Calu3 (cell line): ENCODE measurements at regions not wholly inside any gene's neighbourhood (a gene's known extent, or its start where the extent isn't known, plus 50 kb on each side); places are given as distances from the start of the nearest gene placed in this dataset.

Source experiments
- BruUV-seq: library from RNA; stranded (reverse); fragments of 400-500 nt; replicated peaks from 2 replicates; lab custom pipeline; 2021; lab: Mats Ljungman, UMichigan
- CTCF ChIA-PET: fragments of 300-600 bp; sonication (Branson Sonifier 250); formaldehyde crosslinking; loops from one replicate; lab custom pipeline; 2022; ENCODE audit warnings: antibody characterized with exemption; lab: Charles Lee
- DNase-seq: peaks from one replicate; pipeline ENCODE4 v3.0.0; 2022
- H3K27ac Mint-ChIP-seq: one replicate; pipeline ENCODE4 v1.8.0; 2022; ENCODE audit warnings: mixed read lengths; ENCODE audit not compliant: unreplicated experiment
- H3K27me3 Mint-ChIP-seq: one replicate; pipeline ENCODE4 v1.8.0; 2022; ENCODE audit warnings: mixed read lengths; ENCODE audit not compliant: unreplicated experiment
- H3K36me3 Mint-ChIP-seq: one replicate; pipeline ENCODE4 v1.8.0; 2022; ENCODE audit warnings: mild to moderate bottlenecking, moderate library complexity, mixed read lengths; ENCODE audit not compliant: insufficient read depth, unreplicated experiment
- H3K4me1 Mint-ChIP-seq: one replicate; pipeline ENCODE4 v1.8.0; 2022; ENCODE audit warnings: mild to moderate bottlenecking, low read depth, mixed read lengths; ENCODE audit not compliant: unreplicated experiment
- H3K4me3 Mint-ChIP-seq: one replicate; pipeline ENCODE4 v1.8.0; 2022; ENCODE audit warnings: mild to moderate bottlenecking, low read depth, moderate library complexity, mixed read lengths; ENCODE audit not compliant: unreplicated experiment
- H3K9me3 Mint-ChIP-seq: one replicate; pipeline ENCODE4 v1.8.0; 2022; ENCODE audit warnings: low read depth, mixed read lengths; ENCODE audit not compliant: unreplicated experiment
- intact Hi-C: fragments of 100-400 bp; cut with micrococcal nuclease; formaldehyde crosslinking; loops from one replicate; pipeline ENCODE4 v1.10.0; 2022; ENCODE audit not compliant: unreplicated experiment
- TF ChIP-seq, protein P1 (sequence below): fragments of 200-600 bp; IDR thresholded peaks from one replicate; pipeline ENCODE4 v1.8.0; 2022; ENCODE audit warnings: antibody characterized with exemption; ENCODE audit not compliant: unreplicated experiment

DNA sequence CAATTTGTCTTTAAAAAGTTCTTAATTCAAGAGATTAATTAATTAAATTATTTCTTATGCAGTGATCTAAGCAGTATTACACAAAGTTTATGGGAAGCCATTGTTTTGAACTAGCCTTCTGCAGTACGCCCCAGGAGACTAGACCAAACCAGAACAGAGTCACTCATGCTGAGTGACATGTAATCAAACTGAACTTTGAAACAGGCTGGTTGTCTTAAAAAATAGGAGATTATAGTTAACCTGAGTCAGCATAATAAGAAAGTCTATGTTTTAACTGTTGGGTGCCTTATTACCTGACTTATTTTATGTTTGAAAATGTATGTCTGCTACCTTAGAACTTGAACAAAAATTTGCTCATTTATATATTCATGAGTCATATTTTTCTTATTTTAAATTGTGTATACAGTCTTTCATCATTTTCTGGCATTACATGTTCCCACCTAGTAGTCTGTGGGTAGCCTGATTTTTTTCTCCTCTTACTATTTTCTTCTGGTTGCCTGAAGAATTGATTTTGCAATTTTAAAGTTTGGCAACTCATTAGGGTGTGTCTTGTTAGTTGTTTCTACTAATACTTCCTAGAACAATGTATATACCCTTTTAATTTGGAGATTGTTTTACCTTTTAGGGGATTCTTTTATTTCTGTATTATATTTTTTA is 161.4 kb downstream of the AASDHPPT start:
- TF ChIP-seq, protein P1, sequence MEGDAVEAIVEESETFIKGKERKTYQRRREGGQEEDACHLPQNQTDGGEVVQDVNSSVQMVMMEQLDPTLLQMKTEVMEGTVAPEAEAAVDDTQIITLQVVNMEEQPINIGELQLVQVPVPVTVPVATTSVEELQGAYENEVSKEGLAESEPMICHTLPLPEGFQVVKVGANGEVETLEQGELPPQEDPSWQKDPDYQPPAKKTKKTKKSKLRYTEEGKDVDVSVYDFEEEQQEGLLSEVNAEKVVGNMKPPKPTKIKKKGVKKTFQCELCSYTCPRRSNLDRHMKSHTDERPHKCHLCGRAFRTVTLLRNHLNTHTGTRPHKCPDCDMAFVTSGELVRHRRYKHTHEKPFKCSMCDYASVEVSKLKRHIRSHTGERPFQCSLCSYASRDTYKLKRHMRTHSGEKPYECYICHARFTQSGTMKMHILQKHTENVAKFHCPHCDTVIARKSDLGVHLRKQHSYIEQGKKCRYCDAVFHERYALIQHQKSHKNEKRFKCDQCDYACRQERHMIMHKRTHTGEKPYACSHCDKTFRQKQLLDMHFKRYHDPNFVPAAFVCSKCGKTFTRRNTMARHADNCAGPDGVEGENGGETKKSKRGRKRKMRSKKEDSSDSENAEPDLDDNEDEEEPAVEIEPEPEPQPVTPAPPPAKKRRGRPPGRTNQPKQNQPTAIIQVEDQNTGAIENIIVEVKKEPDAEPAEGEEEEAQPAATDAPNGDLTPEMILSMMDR, result no peak
- BruUV-seq, result no TSS peak
- no peak for DNase-seq
- no peaks in the 10 kb centered on the region for H3K27me3 Mint-ChIP-seq
- no peak overlapping the region for H3K4me3 Mint-ChIP-seq
- no peaks in the 10 kb centered on the region for H3K4me1 Mint-ChIP-seq
- intact Hi-C loops, result no loop called here
- H3K9me3 Mint-ChIP-seq, result peaks cover 7% of the 10 kb centered on the region
- no peak overlapping the region for H3K27ac Mint-ChIP-seq
- H3K36me3 Mint-ChIP-seq, result no peaks in the 10 kb centered on the region
- CTCF ChIA-PET, result no interaction called here

DNA sequence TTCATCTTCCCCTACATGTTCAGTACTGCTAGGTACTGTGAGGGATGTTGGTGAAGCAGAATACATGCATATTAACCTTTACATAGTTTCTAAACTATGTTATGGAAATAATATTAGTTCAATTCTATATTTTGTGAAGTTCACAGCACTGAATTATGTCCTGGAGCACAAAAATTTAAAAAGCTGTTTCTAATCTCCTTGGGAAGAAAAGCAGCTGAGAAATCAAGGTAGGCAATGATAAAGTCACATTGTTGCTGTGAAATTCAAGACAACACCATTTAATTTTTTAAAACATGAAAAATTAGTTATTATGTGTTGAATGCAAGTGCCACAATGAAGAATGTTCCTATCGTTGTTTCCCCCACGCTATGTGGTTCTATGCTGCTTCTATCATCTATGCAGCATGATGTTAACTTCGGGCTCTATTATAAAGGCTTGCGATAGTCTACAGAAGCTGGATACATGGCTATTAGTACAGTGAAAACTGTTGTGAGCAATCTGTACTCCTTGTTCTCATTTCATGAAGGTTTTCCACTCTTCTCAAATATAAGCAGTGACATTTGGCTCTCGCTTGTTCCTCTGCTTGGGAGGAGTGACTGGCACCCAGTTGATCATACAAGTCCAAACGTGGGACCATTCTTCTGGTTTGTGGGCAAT is 164.3 kb downstream of the AASDHPPT start:
- CTCF ChIA-PET, result no interaction called here
- H3K9me3 Mint-ChIP-seq, result peaks cover 15% of the 10 kb centered on the region
- intact Hi-C loops, result no loop called here
- TF ChIP-seq, protein P1, result no peak
- no peaks in the 10 kb centered on the region for H3K36me3 Mint-ChIP-seq
- no peak overlapping the region for H3K27ac Mint-ChIP-seq
- DNase-seq, result no peak
- no peak overlapping the region for H3K4me3 Mint-ChIP-seq
- no TSS peak for BruUV-seq
- H3K27me3 Mint-ChIP-seq, result no peaks in the 10 kb centered on the region
- H3K4me1 Mint-ChIP-seq, result no peaks in the 10 kb centered on the region

DNA sequence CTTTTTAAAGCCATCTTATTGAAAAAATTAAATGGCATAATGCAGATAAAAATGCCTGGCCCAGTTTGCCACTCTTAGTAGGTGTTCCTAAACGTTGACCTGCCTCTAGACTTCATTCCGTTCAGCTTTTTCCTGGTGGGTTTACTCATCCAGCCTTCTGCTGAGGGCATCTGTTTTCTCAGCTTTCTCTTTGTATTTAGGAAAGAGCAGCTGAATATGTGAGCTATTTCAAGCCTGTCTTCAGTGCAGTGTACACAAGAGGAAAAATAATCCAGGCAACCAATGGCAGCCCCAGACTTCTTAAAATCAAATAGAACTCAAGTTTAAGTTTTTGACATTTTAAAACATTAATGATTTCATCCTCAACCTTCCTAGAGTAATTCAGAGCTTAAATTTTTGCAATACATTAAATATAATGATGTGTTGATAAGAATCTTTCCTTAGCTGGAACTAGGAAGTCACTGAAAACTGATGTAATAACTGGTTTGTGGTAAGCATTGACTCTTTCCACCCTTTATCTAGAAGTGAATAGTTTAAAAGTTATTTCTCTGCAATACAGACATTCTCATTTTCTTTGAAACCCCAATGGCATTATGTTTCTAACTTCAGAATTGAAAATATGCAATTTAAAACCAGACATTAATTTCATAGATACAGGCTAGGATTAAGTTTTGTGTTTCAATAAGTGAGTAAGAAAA is 165.4 kb downstream of the AASDHPPT start:
- DNase-seq, result no peak
- Mint-ChIP-seq H3K27ac (no peak overlapping the region), H3K4me1 (no peaks in the 10 kb centered on the region), H3K27me3 (no peaks in the 10 kb centered on the region), H3K4me3 (no peak overlapping the region), H3K9me3 (peaks cover 18% of the 10 kb centered on the region), H3K36me3 (no peaks in the 10 kb centered on the region)
- CTCF ChIA-PET, result no interaction called here
- intact Hi-C loops, result no loop called here
- BruUV-seq, result no TSS peak
- TF ChIP-seq, protein P1, result no peak

DNA sequence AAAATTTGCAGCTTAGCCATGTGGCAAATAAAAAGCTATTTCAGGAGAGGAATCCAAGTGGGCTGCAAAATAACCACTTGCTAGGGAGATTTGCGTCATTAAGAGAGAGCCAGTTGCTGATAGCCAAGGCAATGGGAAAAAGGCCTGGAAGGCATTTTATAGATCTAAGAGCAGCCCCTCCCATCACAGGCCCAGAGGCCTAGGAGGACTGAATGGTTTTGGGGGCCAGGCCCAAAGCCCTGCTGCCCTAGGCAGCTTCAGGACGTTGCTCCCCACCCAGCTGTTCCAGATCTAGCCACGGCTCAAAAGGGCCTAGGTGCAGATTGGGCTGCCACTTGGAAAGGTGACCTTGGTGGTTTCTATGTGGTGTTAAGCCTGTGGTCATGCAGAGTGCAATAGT is 169.0 kb downstream of the AASDHPPT start:
- Mint-ChIP-seq H3K27ac (no peak overlapping the region), H3K4me1 (no peaks in the 10 kb centered on the region), H3K4me3 (no peak overlapping the region), H3K36me3 (no peaks in the 10 kb centered on the region), H3K27me3 (no peaks in the 10 kb centered on the region), H3K9me3 (peaks cover 22% of the 10 kb centered on the region)
- intact Hi-C loops, result no loop called here
- TF ChIP-seq, protein P1, result no peak
- BruUV-seq, result no TSS peak
- CTCF ChIA-PET, result no interaction called here
- DNase-seq, result no peak
